ENCODE measurements at regions not wholly inside any gene's neighbourhood (a gene's known extent, or its start where the extent isn't known, plus 50 kb on each side); places are given as distances from the start of the nearest gene placed in this dataset.

DNA sequence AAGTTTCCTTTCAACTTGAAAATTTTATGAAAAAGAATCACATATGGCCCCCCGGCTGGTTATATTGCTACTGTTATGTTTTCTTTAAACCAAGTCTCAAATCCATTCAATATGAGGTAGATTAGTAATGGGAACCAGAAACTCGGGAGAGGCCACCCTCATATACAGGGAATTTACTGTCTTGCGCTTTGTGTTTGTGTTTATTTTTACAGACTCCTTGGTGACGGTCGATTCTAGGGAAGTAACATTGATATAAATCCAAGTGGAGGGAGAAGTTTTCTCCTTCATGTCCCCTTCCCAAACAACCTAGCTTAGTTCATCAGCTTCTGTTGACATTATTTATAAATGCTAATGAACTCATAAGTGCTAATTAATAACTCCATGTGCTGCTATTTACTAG is 163.5 kb upstream of the LMO4 start:
- no peak for DNase-seq
- in situ Hi-C loops (cut with HindIII; ENCODE audit: low pct_ligation_motif_present, low pct_unique_long_range_greater_than_20kb, low sequenced_read_pairs), result no loop called here

DNA sequence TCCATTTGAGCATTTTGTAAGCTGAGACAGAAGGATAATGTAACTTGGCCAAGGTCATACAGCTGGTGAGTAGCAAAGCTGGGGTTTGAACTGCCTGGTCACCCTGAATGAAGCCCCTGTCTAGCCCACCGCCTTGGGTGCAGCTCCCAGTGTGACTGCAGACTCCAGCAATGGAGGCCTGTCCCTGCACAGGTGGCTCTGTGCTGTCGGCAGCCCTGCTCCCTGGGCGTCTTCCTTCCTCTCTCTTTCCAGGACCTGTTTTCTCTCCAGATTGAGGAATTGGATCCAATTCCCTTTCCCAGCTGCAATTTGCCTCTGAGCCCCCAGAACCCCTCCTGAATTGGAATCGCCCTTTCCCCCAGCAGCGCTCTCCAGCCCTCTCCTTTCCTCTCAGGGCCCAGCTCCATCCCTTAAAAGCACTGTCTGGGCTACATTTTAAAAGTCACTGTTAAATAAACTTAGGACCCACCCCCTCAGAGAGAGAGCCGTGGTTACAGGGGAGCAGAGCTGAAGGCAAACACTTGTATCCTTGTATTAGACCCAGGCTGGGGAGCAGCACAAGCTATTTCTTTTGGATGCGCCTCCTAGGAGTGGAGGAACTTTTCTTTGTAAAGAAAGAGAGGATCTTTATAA is 161.4 kb upstream of the LMO4 start:
- in situ Hi-C loops (cut with HindIII; ENCODE audit: low pct_ligation_motif_present, low pct_unique_long_range_greater_than_20kb, low sequenced_read_pairs), result no loop called here
- DNase-seq, result no peak

GRCh38 chr1:87167848-87168525 is 160.7 kb upstream of the LMO4 start:
- in situ Hi-C loops (cut with HindIII; ENCODE audit: low pct_ligation_motif_present, low pct_unique_long_range_greater_than_20kb, low sequenced_read_pairs), result no loop called here
- DNase-seq, result no peak

DNA sequence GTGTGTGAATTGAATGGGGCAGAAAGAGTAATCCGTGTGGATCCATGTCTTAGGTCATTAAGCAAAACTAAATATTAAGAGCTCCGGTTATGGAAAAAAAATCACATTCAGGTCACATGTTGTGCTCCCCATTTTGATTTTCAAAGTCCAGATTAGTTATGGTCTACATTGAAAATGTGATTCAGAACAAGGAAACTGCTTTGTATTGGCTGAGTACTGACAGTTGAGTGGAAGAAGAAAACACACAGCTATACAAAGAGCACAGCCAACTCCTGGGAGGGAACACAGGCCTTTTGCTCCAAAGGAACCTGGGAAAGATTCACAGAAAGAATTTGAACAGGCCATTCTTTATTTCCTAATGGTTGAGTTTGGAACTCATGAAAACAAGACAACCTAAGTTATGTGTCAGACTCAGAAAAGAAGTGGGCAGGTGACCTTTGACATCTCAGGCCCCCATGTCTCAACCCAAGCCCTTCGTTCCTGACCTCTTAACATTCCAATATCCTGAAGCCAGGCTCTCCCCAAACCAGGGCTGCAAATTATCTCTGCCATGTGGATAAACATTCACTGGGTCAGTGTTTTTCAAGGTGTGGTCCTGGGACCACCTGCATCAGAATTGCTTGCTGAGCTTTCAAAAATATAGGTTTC is 159.3 kb upstream of the LMO4 start:
- no peak for DNase-seq
- in situ Hi-C loops (cut with HindIII; ENCODE audit: low pct_ligation_motif_present, low pct_unique_long_range_greater_than_20kb, low sequenced_read_pairs), result no loop called here

DNA sequence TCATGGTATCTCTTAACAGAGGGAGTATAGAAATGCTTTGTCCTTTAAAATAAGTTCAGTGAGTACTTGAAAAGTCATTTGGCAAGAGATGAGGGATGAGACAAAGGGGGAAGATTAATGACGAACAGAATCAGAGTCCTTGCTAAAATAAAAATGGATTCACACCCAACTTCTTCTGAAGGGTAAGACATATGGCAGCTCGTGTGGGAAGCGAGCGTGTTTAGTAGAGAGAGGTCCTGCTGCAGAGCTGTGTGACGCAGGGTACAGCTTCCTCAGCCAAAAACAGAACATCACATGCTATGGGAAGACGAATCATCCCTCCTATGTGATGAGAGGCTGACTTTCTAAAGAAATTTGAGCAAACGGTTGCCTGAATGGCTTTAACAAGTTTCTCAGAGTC is 158.5 kb upstream of the LMO4 start:
- in situ Hi-C loops (cut with HindIII; ENCODE audit: low pct_ligation_motif_present, low pct_unique_long_range_greater_than_20kb, low sequenced_read_pairs), result no loop called here
- DNase-seq, result no peak

DNA sequence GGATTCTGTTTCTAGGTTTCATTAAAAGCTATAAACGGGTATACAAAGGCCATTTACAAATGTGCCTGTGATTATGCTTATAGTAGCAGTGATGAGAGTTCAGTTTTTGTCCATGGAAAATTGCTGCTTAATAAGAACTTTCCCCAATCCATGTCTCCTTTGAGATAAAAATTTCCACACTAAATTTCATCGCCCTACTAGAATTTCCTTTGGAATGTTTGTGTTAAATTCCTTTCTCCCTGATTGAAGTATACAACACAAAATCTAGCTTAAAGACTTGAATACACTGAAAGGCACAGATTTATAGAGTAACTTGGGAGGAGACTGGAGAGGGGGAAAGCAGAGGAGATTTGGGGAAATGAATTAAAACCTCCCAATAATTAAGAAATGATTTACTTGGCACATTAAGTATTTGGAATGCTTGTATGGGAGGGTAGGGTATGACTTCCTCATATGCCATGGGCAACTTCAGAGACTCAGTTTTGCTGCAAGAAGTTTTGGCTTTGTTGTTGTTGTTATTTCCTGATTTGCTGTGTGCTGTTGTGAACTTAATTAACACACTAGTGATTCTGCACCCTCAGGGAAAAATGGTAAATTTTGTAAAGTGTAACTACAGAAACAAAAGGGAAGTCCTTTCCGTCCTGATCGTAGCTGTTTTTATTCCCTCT is 157.6 kb upstream of the LMO4 start:
- no peak for DNase-seq
- in situ Hi-C loops (cut with HindIII; ENCODE audit: low pct_ligation_motif_present, low pct_unique_long_range_greater_than_20kb, low sequenced_read_pairs), result no loop called here

GRCh38 chr1:87173231-87173630 is 155.4 kb upstream of the LMO4 start:
- in situ Hi-C loops (cut with HindIII; ENCODE audit: low pct_ligation_motif_present, low pct_unique_long_range_greater_than_20kb, low sequenced_read_pairs), result no loop called here
- no peak for DNase-seq

- peak; percentile 88 for DNase-seq
- in situ Hi-C loops (cut with HindIII; ENCODE audit: low pct_ligation_motif_present, low pct_unique_long_range_greater_than_20kb, low sequenced_read_pairs), result no loop called here
Measured at GRCh38 chr1:87174724-87175245, 153.9 kb upstream of the LMO4 start.

DNA sequence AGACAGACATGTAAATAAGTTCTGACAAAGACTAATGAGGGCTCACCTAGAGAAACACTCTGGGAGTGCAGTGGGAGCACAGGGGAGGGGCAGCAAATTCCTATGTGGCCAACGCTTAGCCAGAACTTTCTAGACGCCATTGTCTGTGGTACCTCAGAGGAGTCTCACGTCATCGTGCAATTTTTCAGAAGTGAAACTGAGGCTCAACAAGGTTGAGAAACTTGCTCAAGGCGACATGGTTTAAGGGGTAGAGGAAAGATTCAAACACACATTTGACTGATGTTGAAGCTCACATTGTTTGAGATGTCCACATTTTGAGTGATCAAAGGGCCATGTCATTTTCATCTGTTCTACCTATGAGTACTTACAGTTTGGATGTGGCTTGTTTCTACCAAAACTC is 152.6 kb upstream of the LMO4 start:
- in situ Hi-C loops (cut with HindIII; ENCODE audit: low pct_ligation_motif_present, low pct_unique_long_range_greater_than_20kb, low sequenced_read_pairs), result no loop called here
- no peak for DNase-seq

- in situ Hi-C loops (cut with HindIII; ENCODE audit: low pct_ligation_motif_present, low pct_unique_long_range_greater_than_20kb, low sequenced_read_pairs), result no loop called here
- DNase-seq, result no peak
Measured at GRCh38 chr1:87176514-87176913, 152.2 kb upstream of the LMO4 start.

DNA sequence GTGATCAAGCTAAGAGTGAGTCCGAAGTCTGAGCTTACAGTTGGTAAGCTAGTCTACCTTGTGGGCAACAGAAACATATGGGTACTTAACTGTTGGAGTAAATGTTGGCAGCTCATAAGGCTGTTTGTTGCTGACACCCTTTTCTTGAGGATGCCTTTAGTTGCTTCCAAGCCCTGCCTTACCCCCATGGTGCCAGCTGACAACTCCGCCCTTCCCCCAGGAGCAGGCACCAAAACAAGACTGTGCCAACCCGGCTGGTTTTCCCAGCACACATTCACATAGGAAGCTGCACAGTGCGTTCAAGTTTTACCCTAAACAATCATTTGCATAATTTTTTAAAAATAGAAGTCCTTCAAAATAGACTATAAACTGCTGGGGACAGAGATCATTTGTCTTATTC is 150.2 kb upstream of the LMO4 start:
- in situ Hi-C loops (cut with HindIII; ENCODE audit: low pct_ligation_motif_present, low pct_unique_long_range_greater_than_20kb, low sequenced_read_pairs), result no loop called here
- DNase-seq, result no peak

GRCh38 chr1:87179076-87179810 is 149.4 kb upstream of the LMO4 start:
- in situ Hi-C loops (cut with HindIII; ENCODE audit: low pct_ligation_motif_present, low pct_unique_long_range_greater_than_20kb, low sequenced_read_pairs), result no loop called here
- no peak for DNase-seq

GRCh38 chr1:87179851-87180519 is 148.7 kb upstream of the LMO4 start:
- DNase-seq, result no peak

DNA sequence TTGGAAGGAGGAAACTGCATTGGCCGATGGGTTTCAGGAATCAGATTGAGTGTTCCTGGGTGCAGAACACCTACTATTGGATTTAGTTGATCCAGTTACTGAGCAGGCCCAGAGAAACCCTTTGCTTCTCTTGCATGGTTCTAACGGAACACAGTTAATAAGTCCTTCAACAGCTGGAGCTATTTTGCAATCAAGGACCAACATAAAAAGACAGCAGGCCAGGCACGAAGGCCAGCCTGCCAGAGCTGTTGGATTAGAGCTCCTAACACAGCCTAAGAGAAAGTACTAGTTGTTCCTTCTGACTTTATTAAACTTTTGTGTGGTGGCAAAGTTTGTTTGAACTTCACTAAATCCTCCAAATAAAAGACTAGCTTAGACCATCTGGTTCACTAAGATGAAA is 148.0 kb upstream of the LMO4 start:
- no peak for DNase-seq
- in situ Hi-C loops (cut with HindIII; ENCODE audit: low pct_ligation_motif_present, low pct_unique_long_range_greater_than_20kb, low sequenced_read_pairs), result no loop called here

More at GRCh38 chr1:87179851-87180519, 148.7 kb upstream of the LMO4 start:
- in situ Hi-C loops (cut with HindIII; ENCODE audit: low pct_ligation_motif_present, low pct_unique_long_range_greater_than_20kb, low sequenced_read_pairs), result no loop called here

DNA sequence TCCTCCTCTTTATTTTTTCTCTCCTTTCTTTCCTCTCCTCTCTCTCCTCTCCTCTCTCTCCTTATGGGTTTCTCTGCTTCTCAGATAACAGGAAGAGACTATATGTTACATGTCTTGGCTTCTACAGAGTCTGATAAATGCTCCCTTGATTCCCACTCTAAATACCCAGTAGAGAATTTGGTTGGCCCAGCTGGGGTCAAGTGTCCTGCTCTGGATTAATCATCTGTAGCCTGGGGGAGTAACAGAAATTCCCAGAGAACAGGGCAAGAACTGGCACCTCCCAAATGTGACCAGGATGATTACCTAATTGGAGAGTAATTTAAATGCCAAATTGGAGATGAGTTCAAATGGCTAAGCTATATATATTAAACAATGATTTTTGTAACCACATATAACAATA is 146.1 kb upstream of the LMO4 start:
- in situ Hi-C loops (cut with HindIII; ENCODE audit: low pct_ligation_motif_present, low pct_unique_long_range_greater_than_20kb, low sequenced_read_pairs), result no loop called here
- no peak for DNase-seq

GRCh38 chr1:87185077-87185476 is 143.6 kb upstream of the LMO4 start:
- in situ Hi-C loops (cut with HindIII; ENCODE audit: low pct_ligation_motif_present, low pct_unique_long_range_greater_than_20kb, low sequenced_read_pairs), result no loop called here
- DNase-seq, result no peak

- in situ Hi-C loops (cut with HindIII; ENCODE audit: low pct_ligation_motif_present, low pct_unique_long_range_greater_than_20kb, low sequenced_read_pairs), result no loop called here
- DNase-seq, result no peak
Measured at GRCh38 chr1:87186346-87186745, 142.3 kb upstream of the LMO4 start.

DNA sequence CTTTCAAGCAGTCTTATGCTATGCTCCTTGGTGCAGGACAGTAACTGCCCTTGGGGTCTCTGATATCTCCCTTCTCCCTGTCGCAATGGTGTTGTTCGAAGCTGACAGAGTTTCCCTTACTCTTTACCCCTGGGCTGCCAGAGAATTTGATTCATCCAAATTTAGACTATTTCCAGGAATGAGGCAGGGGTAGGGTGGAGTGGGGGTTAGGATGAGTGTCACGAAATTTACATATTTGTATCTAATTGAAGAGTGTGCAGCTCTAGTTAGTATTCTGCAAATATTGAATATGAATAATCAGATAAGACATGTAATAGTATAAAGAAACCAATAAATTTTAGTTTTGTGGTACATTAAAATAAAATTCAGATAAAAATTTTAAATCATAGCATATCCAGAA is 140.0 kb upstream of the LMO4 start:
- DNase-seq, result no peak
- in situ Hi-C loops (cut with HindIII; ENCODE audit: low pct_ligation_motif_present, low pct_unique_long_range_greater_than_20kb, low sequenced_read_pairs), result no loop called here
